ENCODE measurements at regions not wholly inside any gene's neighbourhood (a gene's known extent, or its start where the extent isn't known, plus 50 kb on each side); places are given as distances from the start of the nearest gene placed in this dataset.

- TF ChIP-seq MAFK (IDR thresholded peaks at IDR 0.05; ENCODE audit: low read depth, low read length), result no peak
- TF ChIP-seq RAD21 (IDR thresholded peaks at IDR 0.05; ENCODE audit: low read length), result no peak
- TF ChIP-seq CTCF (conservative IDR thresholded peaks at IDR 0.05; ENCODE audit: low read depth, low read length), result no peak
- no peak for TF ChIP-seq CEBPB (IDR thresholded peaks at IDR 0.05; ENCODE audit: low read depth, low read length)
- TF ChIP-seq POLR2A (IDR thresholded peaks at IDR 0.05; ENCODE audit: low read depth, low read length), result no peak
- TF ChIP-seq USF2 (IDR thresholded peaks at IDR 0.05; ENCODE audit: low read depth, low read length), result no peak
- TF ChIP-seq RFX5 (IDR thresholded peaks at IDR 0.05; ENCODE audit: low read depth, low read length), result no peak
- no peak for TF ChIP-seq CHD1 (IDR thresholded peaks at IDR 0.05; ENCODE audit: low read depth, low read length)
- no peak for TF ChIP-seq BHLHE40 (IDR thresholded peaks at IDR 0.05; ENCODE audit: low read depth, low read length)
- no peak for TF ChIP-seq RCOR1 (IDR thresholded peaks at IDR 0.05; ENCODE audit: insufficient replicate concordance, low read length)
- no peak for TF ChIP-seq MXI1 (IDR thresholded peaks at IDR 0.05; ENCODE audit: borderline replicate concordance, low read depth, low read length)
Measured at GRCh38 chr5:93892481-93892880, 151.1 kb upstream of the POU5F2 start.
